GM18870 (cell line): ENCODE measurements at regions not wholly inside any gene's neighbourhood (a gene's known extent, or its start where the extent isn't known, plus 50 kb on each side); places are given as distances from the start of the nearest gene placed in this dataset.

Source experiments
- ATAC-seq: cut with Tn5 transposase; IDR thresholded peaks from one replicate; pipeline ENCODE4 v1.9.1; 2021; ENCODE audit warnings: moderate library complexity; ENCODE audit not compliant: unreplicated experiment

GRCh38 chr14:38138473-38139138, 69.1 kb upstream of the SSTR1 start:
- ATAC-seq = no peak

- no peak for ATAC-seq
Measured at GRCh38 chr14:38139926-38140325, 67.8 kb upstream of the SSTR1 start.

- no peak for ATAC-seq
Measured at GRCh38 chr14:38143170-38143569, 64.5 kb upstream of the SSTR1 start.

- ATAC-seq = no peak
Measured at GRCh38 chr14:38143659-38144505, 63.8 kb upstream of the SSTR1 start.

DNA sequence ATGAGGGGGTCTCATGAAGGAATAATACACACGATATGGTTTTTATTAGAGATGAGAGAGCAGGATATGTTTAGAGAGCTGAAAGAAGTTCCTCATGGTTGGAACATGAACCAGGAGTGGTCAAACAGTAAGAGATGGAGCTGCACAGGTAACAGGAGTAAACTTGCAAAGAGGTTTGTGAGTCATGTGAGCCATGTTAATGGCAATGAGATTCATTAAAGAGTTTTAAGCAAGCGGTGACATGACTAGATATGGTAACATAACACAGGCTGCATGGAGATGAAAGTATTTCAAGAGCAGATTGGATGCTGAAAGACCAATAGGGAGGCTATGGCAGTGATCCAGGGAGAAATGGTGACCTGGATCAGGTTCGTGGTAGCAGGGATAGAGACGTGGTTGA, 62.6 kb upstream of the SSTR1 start:
- no peak for ATAC-seq

DNA sequence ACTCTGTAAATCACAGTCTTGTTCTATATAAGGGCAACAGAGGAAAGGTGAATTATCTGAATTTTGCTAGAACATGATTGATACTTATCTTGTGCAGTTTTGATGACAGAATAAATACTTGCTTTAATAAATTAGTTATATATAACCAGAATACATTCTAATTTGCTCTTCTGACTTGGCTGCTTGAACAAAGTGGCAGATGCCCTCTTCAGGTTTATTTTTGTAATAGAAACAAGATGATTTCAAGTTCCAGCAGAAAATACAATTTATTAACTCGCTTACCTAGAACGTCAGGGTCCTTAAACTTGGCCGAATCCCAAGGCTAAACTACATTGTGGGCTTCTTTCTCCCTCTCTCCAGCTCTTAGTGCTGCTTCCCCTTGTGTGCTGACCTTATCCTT, 57.6 kb upstream of the SSTR1 start:
- ATAC-seq = no peak
